PC-3 (cell line): ENCODE measurements at regions not wholly inside any gene's neighbourhood (a gene's known extent, or its start where the extent isn't known, plus 50 kb on each side); places are given as distances from the start of the nearest gene placed in this dataset.

Experiments used
- CTCF ChIP-seq: fragments of 300-600 bp; sonication (generic); conservative IDR thresholded peaks from 2 replicates; pipeline ENCODE4 v1.5.1; 2017; ENCODE audit warnings: antibody characterized with exemption, low read depth, mild to moderate bottlenecking, low read length
- EZH2 ChIP-seq: fragments of 300-600 bp; sonication (generic); IDR thresholded peaks from one replicate; pipeline ENCODE4 v1.6.1; 2017; ENCODE audit warnings: antibody characterized with exemption, mild to moderate bottlenecking, low read length; ENCODE audit not compliant: unreplicated experiment

DNA sequence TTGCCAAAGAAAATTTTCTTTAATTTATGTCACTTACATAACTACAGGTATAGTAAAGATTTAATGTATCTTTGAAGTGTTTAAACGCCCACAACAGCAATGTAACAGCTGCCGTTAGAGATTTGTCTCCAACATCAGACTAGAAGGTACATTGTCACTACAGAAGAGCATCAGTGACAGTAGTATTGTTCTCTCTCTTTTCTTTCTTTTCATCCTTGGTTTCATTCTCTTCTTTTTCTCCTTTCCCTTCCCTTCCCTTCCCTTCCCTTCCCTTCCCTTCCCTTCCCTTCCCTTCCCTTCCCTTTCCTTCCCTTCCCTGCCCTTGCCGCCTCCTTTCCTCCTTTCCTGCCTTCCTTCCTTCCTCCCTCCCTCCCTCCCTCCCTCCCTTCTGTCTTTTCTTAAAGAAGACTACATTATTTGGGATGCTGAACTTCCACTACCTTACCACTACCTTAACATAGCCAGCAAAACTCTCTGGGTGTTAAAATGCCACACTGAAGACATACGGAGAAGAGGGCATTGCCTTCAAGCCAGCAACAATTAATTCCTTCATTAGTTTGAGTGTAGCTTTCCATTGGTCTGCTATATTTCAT is 663.9 kb downstream of the DOK5 start:
- no peak for TF ChIP-seq EZH2
- TF ChIP-seq CTCF = no peak
